ENCODE measurements at regions not wholly inside any gene's neighbourhood (a gene's known extent, or its start where the extent isn't known, plus 50 kb on each side); places are given as distances from the start of the nearest gene placed in this dataset.

DNA sequence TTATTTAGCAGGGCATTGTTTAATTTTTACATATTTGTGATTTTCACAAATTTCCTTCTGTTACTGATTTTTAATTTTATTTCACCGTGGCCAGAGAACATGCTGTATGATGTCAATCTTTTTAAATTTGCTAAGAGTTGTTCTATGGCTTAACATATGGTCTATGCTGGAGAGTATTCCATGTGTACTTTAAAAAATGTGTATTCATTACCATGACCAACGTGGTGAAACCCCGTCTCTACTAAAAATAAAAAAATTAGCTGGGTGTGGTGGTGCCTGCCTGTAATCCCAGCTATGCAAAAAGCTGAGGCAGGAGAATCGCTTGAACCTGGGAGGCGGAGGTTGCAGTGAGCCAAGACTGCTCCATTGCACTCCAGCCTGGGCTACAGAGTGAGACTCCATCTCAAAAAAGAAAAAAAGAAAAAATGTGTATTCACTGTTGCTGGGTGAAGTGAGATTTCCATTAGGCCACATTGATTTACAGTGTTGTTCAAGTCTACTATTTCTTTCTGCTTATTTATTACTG is 258.2 kb downstream of the EDEM1 start:
- Histone ChIP-seq H3K4me1 (no peaks in the 10 kb centered on the region), H3K4me2 (no peak overlapping the region), H3K4me3 (no peak overlapping the region), H3K9me3 (no peaks in the 10 kb centered on the region; the same call in 1 of the 3 replicates), H3K27ac (no peak overlapping the region)
- no peak for DNase-seq (ENCODE audit: low read depth in 1 of 2, low spot score in 1 of 2)
- no peak for FAIRE-seq
- ATAC-seq, result no peak
- TF ChIP-seq EHF (CRISPR knock-in tag; IDR thresholded peaks at IDR 0.05), result no peak
- TF ChIP-seq CBX8 (IDR thresholded peaks at IDR 0.05), result no peak
- TF ChIP-seq BCL3 (IDR thresholded peaks at IDR 0.05), result no peak
- no peak for TF ChIP-seq BHLHE40 (IDR thresholded peaks at IDR 0.05; ENCODE audit: low read depth, low read length)
- no peak for TF ChIP-seq ZNF302 (CRISPR knock-in tag; IDR thresholded peaks at IDR 0.05)
- TF ChIP-seq MAZ (IDR thresholded peaks at IDR 0.05; ENCODE audit: borderline replicate concordance, low read depth, low read length), result no peak
- TF ChIP-seq RARB (CRISPR knock-in tag; IDR thresholded peaks at IDR 0.05), result no peak
- TF ChIP-seq USF2 (IDR thresholded peaks at IDR 0.05), result no peak
- no peak for TF ChIP-seq RNF2 (IDR thresholded peaks at IDR 0.05; ENCODE audit: borderline replicate concordance, low read depth)
- no peak for TF ChIP-seq HES2 (IDR thresholded peaks at IDR 0.05)
- TF ChIP-seq ZSCAN20 (CRISPR knock-in tag; IDR thresholded peaks at IDR 0.05), result no peak
- TF ChIP-seq HOXA7 (CRISPR knock-in tag; IDR thresholded peaks at IDR 0.05), result no peak
- TF ChIP-seq PHF8 (IDR thresholded peaks at IDR 0.05; ENCODE audit: borderline replicate concordance, low read depth), result no peak
- TF ChIP-seq POLR2A (IDR thresholded peaks at IDR 0.05; ENCODE audit: low read length), result no peak
- no peak for TF ChIP-seq EHMT2 (IDR thresholded peaks at IDR 0.05; ENCODE audit: low read depth)
- no peak for TF ChIP-seq REST (IDR thresholded peaks at IDR 0.05)
- TF ChIP-seq SREBF2 (IDR thresholded peaks at IDR 0.05), result no peak
- no peak for TF ChIP-seq POLR2AphosphoS2 (conservative IDR thresholded peaks at IDR 0.05; ENCODE audit: low read length)
- ChIA-PET POLR2A (no interaction called here), CTCF (no interaction called here)
- 28% methylated on average over 5 of the region's 5 CpGs for WGBS (ENCODE audit: missing lambda C conversion rate)

GRCh38 chr3:5448246-5448645 is 260.7 kb downstream of the EDEM1 start:
- ATAC-seq, result no peak
- TF ChIP-seq POLR2AphosphoS2 (conservative IDR thresholded peaks at IDR 0.05; ENCODE audit: low read length) (no peak), RFX5 (IDR thresholded peaks at IDR 0.05) (no peak), RAD21 (conservative IDR thresholded peaks at IDR 0.05 in 1 of 2, IDR thresholded peaks at IDR 0.05 in 1 of 2) (no peak), RNF2 (IDR thresholded peaks at IDR 0.05; ENCODE audit: borderline replicate concordance, low read depth) (no peak)
- TF ChIP-seq, protein P1, sequence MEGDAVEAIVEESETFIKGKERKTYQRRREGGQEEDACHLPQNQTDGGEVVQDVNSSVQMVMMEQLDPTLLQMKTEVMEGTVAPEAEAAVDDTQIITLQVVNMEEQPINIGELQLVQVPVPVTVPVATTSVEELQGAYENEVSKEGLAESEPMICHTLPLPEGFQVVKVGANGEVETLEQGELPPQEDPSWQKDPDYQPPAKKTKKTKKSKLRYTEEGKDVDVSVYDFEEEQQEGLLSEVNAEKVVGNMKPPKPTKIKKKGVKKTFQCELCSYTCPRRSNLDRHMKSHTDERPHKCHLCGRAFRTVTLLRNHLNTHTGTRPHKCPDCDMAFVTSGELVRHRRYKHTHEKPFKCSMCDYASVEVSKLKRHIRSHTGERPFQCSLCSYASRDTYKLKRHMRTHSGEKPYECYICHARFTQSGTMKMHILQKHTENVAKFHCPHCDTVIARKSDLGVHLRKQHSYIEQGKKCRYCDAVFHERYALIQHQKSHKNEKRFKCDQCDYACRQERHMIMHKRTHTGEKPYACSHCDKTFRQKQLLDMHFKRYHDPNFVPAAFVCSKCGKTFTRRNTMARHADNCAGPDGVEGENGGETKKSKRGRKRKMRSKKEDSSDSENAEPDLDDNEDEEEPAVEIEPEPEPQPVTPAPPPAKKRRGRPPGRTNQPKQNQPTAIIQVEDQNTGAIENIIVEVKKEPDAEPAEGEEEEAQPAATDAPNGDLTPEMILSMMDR (IDR thresholded peaks at IDR 0.05), result no peak
- Histone ChIP-seq H3K4me1 (no peaks in the 10 kb centered on the region), H3K27ac (no peak overlapping the region), H3K9me3 (no peaks in the 10 kb centered on the region; the same call in 1 of the 3 replicates), H3K4me3 (no peak overlapping the region), H3K4me2 (no peak overlapping the region)
- ChIA-PET CTCF (no interaction called here), POLR2A (no interaction called here)
- FAIRE-seq, result no peak
- DNase-seq (ENCODE audit: low read depth in 1 of 2, low spot score in 1 of 2), result no peak
- WGBS (ENCODE audit: missing lambda C conversion rate), result 21% methylated on average over 5 of the region's 5 CpGs

Measured in A549 (cell line).